H1 (cell line): ENCODE measurements at regions not wholly inside any gene's neighbourhood (a gene's known extent, or its start where the extent isn't known, plus 50 kb on each side); places are given as distances from the start of the nearest gene placed in this dataset.
A peak's percentile ranks its signal among the peaks of the same experiment; 100 is the strongest.

Source experiments
- CTCF ChIA-PET: fragments of 300-600 bp; sonication (Branson Sonifier 250); formaldehyde crosslinking; loops from one replicate; lab custom pipeline; 2021; ENCODE audit not compliant: partially characterized antibody; lab: Charles Lee
- POLR2A ChIA-PET: fragments of 300-600 bp; sonication (Branson Sonifier 250); formaldehyde crosslinking; loops from one replicate; lab custom pipeline; 2021; ENCODE audit warnings: inconsistent platforms; ENCODE audit not compliant: partially characterized antibody; lab: Charles Lee
- DNase-seq, 2 experiments: peaks; one replicate each; pipeline versions ENCODE4 v3.0.0 to v3.0.0-alpha.2; 2010 to 2022; ENCODE audit warnings: low spot score in 2 of 2, low read depth in 1 of 2, mixed read lengths in 1 of 2
- FAIRE-seq: peaks from 2 replicates; lab custom pipeline; 2011; peaks lifted over from hg19 to GRCh38; lab: Jason Lieb, UNC
- H2AFZ ChIP-seq: 2 replicates; pipeline ENCODE4 v1.8.1; 2012; ENCODE audit warnings: low read length, inconsistent platforms
- H2AK5ac ChIP-seq: 2 replicates; pipeline ENCODE4 v1.6.1; 2013; ENCODE audit warnings: low read depth, low read length
- H2BK120ac ChIP-seq: replicated peaks from 2 replicates; pipeline ENCODE3; 2013; ENCODE audit warnings: low read depth, low read length, inconsistent platforms
- H2BK12ac ChIP-seq: 2 replicates; pipeline ENCODE4 v1.6.1; 2013; ENCODE audit warnings: low read depth, low read length
- H2BK15ac ChIP-seq: 2 replicates; pipeline ENCODE4 v1.6.1; 2013; ENCODE audit warnings: low read length
- H2BK20ac ChIP-seq: 2 replicates; pipeline ENCODE4 v1.6.1; 2013; ENCODE audit warnings: low read length
- H2BK5ac ChIP-seq: 2 replicates; pipeline ENCODE4 v1.6.1; 2013; ENCODE audit warnings: low read depth, low read length
- H3K14ac ChIP-seq: 2 replicates; pipeline ENCODE4 v1.6.1; 2013; ENCODE audit warnings: inconsistent platforms; ENCODE audit not compliant: insufficient read length
- H3K18ac ChIP-seq: 2 replicates; pipeline ENCODE4 v1.6.1; 2013; ENCODE audit warnings: low read length; ENCODE audit errors: extremely low read depth
- H3K23ac ChIP-seq: 2 replicates; pipeline ENCODE4 v1.6.1; 2013; ENCODE audit warnings: inconsistent platforms; ENCODE audit not compliant: insufficient read length
- H3K23me2 ChIP-seq: 2 replicates; pipeline ENCODE4 v1.6.1; 2013; ENCODE audit warnings: low read depth, low read length
- H3K27ac ChIP-seq: 2 replicates; pipeline ENCODE4 v1.6.1; 2011; ENCODE audit warnings: low read depth, low read length, inconsistent platforms
- H3K27me3 ChIP-seq, 4 experiments: replicated peaks in 1 of 4; 1 replicate in 1 of 4; 2 replicates in 3 of 4; pipeline versions ENCODE4 v1.6.1 to v1.8.1; 2011 to 2013; ENCODE audit warnings: low read length in 3 of 4, mild to moderate bottlenecking in 3 of 4, inconsistent platforms in 2 of 4, mixed read lengths in 2 of 4, moderate library complexity in 1 of 4; ENCODE audit not compliant: control insufficient read depth in 3 of 4, insufficient read depth in 3 of 4; ENCODE audit errors: extremely low read depth in 1 of 4
- H3K36me3 ChIP-seq, 4 experiments: 2 replicates each; pipeline versions ENCODE4 v1.6.1 to v1.8.1; 2011 to 2013; ENCODE audit warnings: mild to moderate bottlenecking in 4 of 4, low read length in 3 of 4, moderate library complexity in 2 of 4, control low read depth in 1 of 4, inconsistent platforms in 1 of 4; ENCODE audit not compliant: insufficient read depth in 4 of 4, control insufficient read depth in 2 of 4
- H3K4ac ChIP-seq: replicated peaks from 2 replicates; pipeline ENCODE3; 2013; ENCODE audit warnings: low read length, low read depth, mixed read lengths, inconsistent platforms; ENCODE audit not compliant: insufficient read length
- H3K4me1 ChIP-seq, 4 experiments: replicated peaks in 1 of 4; 1 replicate in 1 of 4; 2 replicates in 3 of 4; pipeline versions ENCODE4 v1.6.1 to v1.8.1; 2011 to 2013; ENCODE audit warnings: low read length in 3 of 4, inconsistent platforms in 2 of 4, mixed read lengths in 1 of 4; ENCODE audit not compliant: insufficient read depth in 4 of 4, control insufficient read depth in 3 of 4
- H3K4me2 ChIP-seq, 2 experiments: 2 replicates each; pipeline versions ENCODE4 v1.6.1 to v1.8.1; 2011 to 2013; ENCODE audit warnings: low read depth in 2 of 2, low read length in 2 of 2, control low read depth in 1 of 2, inconsistent platforms in 1 of 2, mild to moderate bottlenecking in 1 of 2; ENCODE audit not compliant: insufficient read depth in 1 of 2
- H3K4me3 ChIP-seq, 4 experiments: fragments of 200-600, 300-600 bp in 1 of 4; sonication (generic), shearing (Covaris generic), sonication (Bioruptor Twin) in 1 of 4; 2 replicates each; pipeline versions ENCODE4 v1.5.1 to v1.8.1; 2011 to 2016; ENCODE audit warnings: low read length in 4 of 4, low read depth in 3 of 4, control low read depth in 2 of 4, inconsistent platforms in 2 of 4, mild to moderate bottlenecking in 2 of 4, mixed read lengths in 1 of 4, moderate library complexity in 1 of 4; ENCODE audit not compliant: insufficient read depth in 2 of 4; ENCODE audit errors: extremely low read depth in 1 of 4
- H3K56ac ChIP-seq: replicated peaks from 2 replicates; pipeline ENCODE3; 2013; ENCODE audit warnings: low read depth, mild to moderate bottlenecking, mixed read lengths, low read length, inconsistent platforms; ENCODE audit not compliant: insufficient read length
- H3K79me1 ChIP-seq: 2 replicates; pipeline ENCODE4 v1.6.1; 2013; ENCODE audit warnings: low read depth, low read length, control low read depth
- H3K79me2 ChIP-seq, 2 experiments: 2 replicates each; pipeline versions ENCODE4 v1.6.1 to v1.8.1; 2012 to 2013; ENCODE audit warnings: low read length in 2 of 2, mild to moderate bottlenecking in 2 of 2, inconsistent platforms in 1 of 2; ENCODE audit not compliant: insufficient read depth in 2 of 2, control insufficient read depth in 1 of 2
- H3K9ac ChIP-seq, 4 experiments: replicated peaks in 1 of 4; 1 replicate in 1 of 4; 2 replicates in 3 of 4; pipeline versions ENCODE4 v1.6.1 to v1.8.1; 2011 to 2013; ENCODE audit warnings: low read depth in 3 of 4, low read length in 3 of 4, control low read depth in 2 of 4, mild to moderate bottlenecking in 2 of 4, moderate library complexity in 2 of 4, inconsistent platforms in 1 of 4; ENCODE audit errors: extremely low read depth in 1 of 4
- H3K9me3 ChIP-seq, 2 experiments: 2 replicates each; pipeline versions ENCODE4 v1.6.1 to v1.8.1; 2012 to 2013; ENCODE audit warnings: mild to moderate bottlenecking in 2 of 2, moderate library complexity in 2 of 2, control low read depth in 1 of 2, inconsistent platforms in 1 of 2, low read depth in 1 of 2, low read length in 1 of 2, mixed read lengths in 1 of 2; ENCODE audit not compliant: insufficient read depth in 2 of 2
- H4K20me1 ChIP-seq, 2 experiments: replicated peaks in 1 of 2; 2 replicates each; pipeline versions ENCODE3 to v1.8.1; 2011 to 2013; ENCODE audit warnings: inconsistent platforms in 2 of 2, low read length in 2 of 2, mild to moderate bottlenecking in 1 of 2; ENCODE audit not compliant: insufficient read depth in 2 of 2, control insufficient read depth in 1 of 2
- H4K5ac ChIP-seq: 2 replicates; pipeline ENCODE4 v1.6.1; 2013; ENCODE audit warnings: low read length, low read depth, mixed read lengths, inconsistent platforms; ENCODE audit not compliant: insufficient read length
- H4K8ac ChIP-seq: 2 replicates; pipeline ENCODE4 v1.8.0; 2013; ENCODE audit warnings: mild to moderate bottlenecking, moderate library complexity, low read length, inconsistent platforms; ENCODE audit not compliant: insufficient read depth; ENCODE audit errors: extremely low read depth
- H4K91ac ChIP-seq: replicated peaks from 2 replicates; pipeline ENCODE3; 2013; ENCODE audit warnings: low read length, mixed read lengths, inconsistent platforms; ENCODE audit not compliant: insufficient read length
- CBX5 ChIP-seq: fragments of 300-800, 300-1000 bp; sonication (generic); IDR thresholded peaks from 2 replicates; pipeline ENCODE4 v1.7.1; 2016; ENCODE audit warnings: antibody characterized with exemption, low read length, low read depth
- CTBP2 ChIP-seq: IDR thresholded peaks from 2 replicates; pipeline ENCODE4 v1.7.0; 2011; ENCODE audit warnings: borderline replicate concordance, mild to moderate bottlenecking, moderate library complexity, mixed read lengths, low read length; ENCODE audit not compliant: insufficient read depth, insufficient read length
- GABPA ChIP-seq: IDR thresholded peaks from 2 replicates; pipeline ENCODE4 v1.6.1; 2011; ENCODE audit warnings: mild to moderate bottlenecking, low read length, moderate library complexity, borderline replicate concordance; ENCODE audit not compliant: insufficient read depth
- GTF2F1 ChIP-seq: IDR thresholded peaks from 2 replicates; pipeline ENCODE4 v1.6.1; 2012; ENCODE audit warnings: low read depth, low read length, improper control_type of control experiment, borderline replicate concordance
- HDAC6 ChIP-seq: IDR thresholded peaks from one replicate; pipeline ENCODE4 v1.7.1; 2012; ENCODE audit warnings: low read depth, mild to moderate bottlenecking, inconsistent platforms, low read length, moderate library complexity
- WGBS, 2 experiments: shearing (Covaris generic) in 1 of 2; methylation state at CpG; one replicate each; pipeline versions ENCODE4 v1.1.6 to v1.1.7; 2013 to 2015; ENCODE audit warnings: low lambda C conversion rate in 2 of 2, mixed read lengths in 2 of 2, inconsistent platforms in 1 of 2, low coverage in 1 of 2, missing lambda C conversion rate in 1 of 2; ENCODE audit not compliant: insufficient replicate concordance in 2 of 2, insufficient coverage in 1 of 2, insufficient read length in 1 of 2; ENCODE audit errors: extremely low coverage in 1 of 2, missing lambda C conversion rate in 1 of 2; 5-methylcytosine and 5-hydroxymethylcytosine counted together

DNA sequence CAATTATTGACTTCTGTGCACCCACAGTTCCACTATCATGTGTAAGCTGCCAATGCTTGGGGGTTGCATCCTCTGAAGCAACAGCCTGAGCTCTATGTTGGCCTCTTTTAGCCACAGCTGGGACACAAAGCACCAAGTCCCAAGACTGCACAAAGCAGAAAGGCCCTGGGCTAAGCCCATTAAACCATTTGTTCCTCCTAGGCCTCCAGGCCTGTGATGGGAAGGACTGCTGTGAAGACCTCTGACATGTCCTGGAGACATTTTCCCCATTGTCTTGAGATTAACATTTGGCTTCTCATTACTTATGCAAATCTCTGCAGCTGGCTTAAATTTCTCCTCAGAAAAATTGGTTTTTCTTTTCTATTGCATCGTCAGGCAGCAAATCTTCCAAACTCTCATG is 123.7 kb upstream of the DEPDC1 start:
- CTCF ChIA-PET, result no interaction called here
- 91% methylated on average over 1 of the region's 1 CpG; no CpG with 5 or more reads in 1 of the 2 experiments for WGBS, 2 experiments
- H3K27ac ChIP-seq, result no peak overlapping the region

More for the DNA sequence above, 123.7 kb upstream of the DEPDC1 start:
- Histone ChIP-seq H2BK20ac (no peak overlapping the region), H3K36me3 (no peaks in the 10 kb centered on the region; a peak in 1 of 8 replicates), H2BK5ac (no peak overlapping the region), H2BK15ac (no peak overlapping the region), H3K4me1 (no peaks in the 10 kb centered on the region), H3K4me2 (no peak overlapping the region), H3K27me3 (peaks cover 0 to 5% (median 0%) of the 10 kb centered on the region in 4 experiments; a peak in 1 of 7 replicates), H3K79me2 (no peaks in the 10 kb centered on the region), H4K5ac (no peak overlapping the region), H3K56ac (no peak overlapping the region), H4K20me1 (peaks cover 0 to 1% of the 10 kb centered on the region in 2 experiments), H3K4me3 (no peak overlapping the region), H3K4ac (no peak overlapping the region), H4K91ac (no peak overlapping the region), H2BK12ac (no peak overlapping the region), H2AFZ (no peak overlapping the region), H3K23me2 (no peaks in the 10 kb centered on the region), H3K18ac (no peak overlapping the region), H3K14ac (no peak overlapping the region), H3K9me3 (peaks cover 22 to 24% of the 10 kb centered on the region in 2 experiments), H2BK120ac (no peak overlapping the region), H3K79me1 (no peaks in the 10 kb centered on the region), H4K8ac (no peak overlapping the region), H3K9ac (no peak overlapping the region), H2AK5ac (no peak overlapping the region)
- DNase-seq (no peak), FAIRE-seq (no peak)
- POLR2A ChIA-PET, result no interaction called here
- TF ChIP-seq CTBP2, result no peak
- no peak for TF ChIP-seq GTF2F1
- TF ChIP-seq CBX5, result 0 out of 2 replicates have a peak, but pooled peaks have one; percentile 91
- TF ChIP-seq GABPA, result no peak
- TF ChIP-seq HDAC6, result no peak
- TF ChIP-seq, all 59 proteins: peak for 1
- no peak overlapping the region for H3K23ac ChIP-seq
